ENCODE measurements at regions not wholly inside any gene's neighbourhood (a gene's known extent, or its start where the extent isn't known, plus 50 kb on each side); places are given as distances from the start of the nearest gene placed in this dataset.

GRCh38 chr16:61409604-61410003 is 626.6 kb downstream of the CDH8 start:
- TF ChIP-seq, protein P1, sequence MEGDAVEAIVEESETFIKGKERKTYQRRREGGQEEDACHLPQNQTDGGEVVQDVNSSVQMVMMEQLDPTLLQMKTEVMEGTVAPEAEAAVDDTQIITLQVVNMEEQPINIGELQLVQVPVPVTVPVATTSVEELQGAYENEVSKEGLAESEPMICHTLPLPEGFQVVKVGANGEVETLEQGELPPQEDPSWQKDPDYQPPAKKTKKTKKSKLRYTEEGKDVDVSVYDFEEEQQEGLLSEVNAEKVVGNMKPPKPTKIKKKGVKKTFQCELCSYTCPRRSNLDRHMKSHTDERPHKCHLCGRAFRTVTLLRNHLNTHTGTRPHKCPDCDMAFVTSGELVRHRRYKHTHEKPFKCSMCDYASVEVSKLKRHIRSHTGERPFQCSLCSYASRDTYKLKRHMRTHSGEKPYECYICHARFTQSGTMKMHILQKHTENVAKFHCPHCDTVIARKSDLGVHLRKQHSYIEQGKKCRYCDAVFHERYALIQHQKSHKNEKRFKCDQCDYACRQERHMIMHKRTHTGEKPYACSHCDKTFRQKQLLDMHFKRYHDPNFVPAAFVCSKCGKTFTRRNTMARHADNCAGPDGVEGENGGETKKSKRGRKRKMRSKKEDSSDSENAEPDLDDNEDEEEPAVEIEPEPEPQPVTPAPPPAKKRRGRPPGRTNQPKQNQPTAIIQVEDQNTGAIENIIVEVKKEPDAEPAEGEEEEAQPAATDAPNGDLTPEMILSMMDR (IDR thresholded peaks at IDR 0.05): no peak
- TF ChIP-seq POLR2A (IDR thresholded peaks at IDR 0.05) (no peak), POLR2AphosphoS5 (IDR thresholded peaks at IDR 0.05) (no peak), EP300 (IDR thresholded peaks at IDR 0.05) (no peak)
